ENCODE measurements at regions not wholly inside any gene's neighbourhood (a gene's known extent, or its start where the extent isn't known, plus 50 kb on each side); places are given as distances from the start of the nearest gene placed in this dataset.

- TF ChIP-seq CTCF (conservative IDR thresholded peaks at IDR 0.05; ENCODE audit: low read depth in 2 of 2), result no peak
- TF ChIP-seq POLR2AphosphoS5 (IDR thresholded peaks at IDR 0.05; ENCODE audit: low read depth), result no peak
- no peak for TF ChIP-seq EZH2 (IDR thresholded peaks at IDR 0.05; ENCODE audit: low read depth, unreplicated experiment)
- no peak for TF ChIP-seq CREB1 (CRISPR knock-in tag; IDR thresholded peaks at IDR 0.05; ENCODE audit: low read depth)
Observed at GRCh38 chr3:28651159-28651558, 302.5 kb upstream of the AZI2 start.
